GM12878 (cell line): ENCODE measurements at regions not wholly inside any gene's neighbourhood (a gene's known extent, or its start where the extent isn't known, plus 50 kb on each side); places are given as distances from the start of the nearest gene placed in this dataset.

ENCODE experiments used
- CEBPB ChIP-seq, 2 experiments: fragments of 150-350 bp in 1 of 2; IDR thresholded peaks; 2 replicates each; pipeline ENCODE4 v1.6.1; 2012 to 2014; ENCODE audit warnings: low read depth in 2 of 2, low read length in 2 of 2, borderline replicate concordance in 1 of 2, inconsistent platforms in 1 of 2
- CREB1 ChIP-seq: IDR thresholded peaks from 2 replicates; pipeline ENCODE4 v1.6.1; 2012; ENCODE audit warnings: low read depth, mild to moderate bottlenecking, inconsistent platforms
- EP300 ChIP-seq, 2 experiments: fragments of 150-350 bp in 1 of 2; IDR thresholded peaks; 2 replicates each; pipeline ENCODE4 v1.6.1; 2011 to 2012; ENCODE audit warnings: low read depth in 2 of 2, low read length in 2 of 2, borderline replicate concordance in 1 of 2, improper control_type of control experiment in 1 of 2, inconsistent platforms in 1 of 2; ENCODE audit not compliant: control insufficient read depth in 1 of 2
- EZH2 ChIP-seq: IDR thresholded peaks from 2 replicates; pipeline ENCODE4 v1.6.1; 2012; ENCODE audit warnings: low read depth, mild to moderate bottlenecking, control low read depth, inconsistent platforms, low read length, borderline replicate concordance; ENCODE audit not compliant: control insufficient read depth
- JUND ChIP-seq: IDR thresholded peaks from 2 replicates; pipeline ENCODE4 v1.6.1; 2012; ENCODE audit warnings: low read depth, mild to moderate bottlenecking, low read length, improper control_type of control experiment, moderate library complexity
- MTA3 ChIP-seq: IDR thresholded peaks from 2 replicates; pipeline ENCODE4 v1.6.1; 2012; ENCODE audit warnings: low read length, inconsistent platforms, borderline replicate concordance
- NR2F1 ChIP-seq: fragments of 450-650 bp; conservative IDR thresholded peaks from 2 replicates; pipeline ENCODE4 v1.6.1; 2017; ENCODE audit warnings: mild to moderate bottlenecking
- RAD21 ChIP-seq: IDR thresholded peaks from 2 replicates; pipeline ENCODE4 v1.6.1; 2011; ENCODE audit warnings: mild to moderate bottlenecking, low read depth, low read length, moderate library complexity; ENCODE audit not compliant: insufficient read depth
- RBBP5 ChIP-seq: fragments of 200-600 bp; sonication (generic); conservative IDR thresholded peaks from 2 replicates; pipeline ENCODE4 v1.6.1; 2016
- SRF ChIP-seq, 2 experiments: IDR thresholded peaks; 2 replicates each; pipeline ENCODE4 v1.6.1; 2011; ENCODE audit warnings: low read depth in 2 of 2, low read length in 2 of 2, mild to moderate bottlenecking in 1 of 2, moderate library complexity in 1 of 2
- TCF7 ChIP-seq: IDR thresholded peaks from 2 replicates; pipeline ENCODE4 v1.6.1; 2014; ENCODE audit warnings: antibody characterized with exemption, borderline replicate concordance
- TF ChIP-seq, protein P1 (sequence below), 3 experiments: IDR thresholded peaks in 2 of 3; conservative IDR thresholded peaks in 1 of 3; 2 replicates each; pipeline ENCODE4 v1.5.1; 2011; ENCODE audit warnings: low read depth in 3 of 3, low read length in 3 of 3, mild to moderate bottlenecking in 3 of 3, control low read depth in 2 of 3, moderate library complexity in 2 of 3, inconsistent platforms in 1 of 3, mixed read lengths in 1 of 3; ENCODE audit not compliant: control insufficient read depth in 2 of 3, insufficient read depth in 1 of 3; ENCODE audit errors: extremely low read depth in 1 of 3

- TF ChIP-seq, protein P1, sequence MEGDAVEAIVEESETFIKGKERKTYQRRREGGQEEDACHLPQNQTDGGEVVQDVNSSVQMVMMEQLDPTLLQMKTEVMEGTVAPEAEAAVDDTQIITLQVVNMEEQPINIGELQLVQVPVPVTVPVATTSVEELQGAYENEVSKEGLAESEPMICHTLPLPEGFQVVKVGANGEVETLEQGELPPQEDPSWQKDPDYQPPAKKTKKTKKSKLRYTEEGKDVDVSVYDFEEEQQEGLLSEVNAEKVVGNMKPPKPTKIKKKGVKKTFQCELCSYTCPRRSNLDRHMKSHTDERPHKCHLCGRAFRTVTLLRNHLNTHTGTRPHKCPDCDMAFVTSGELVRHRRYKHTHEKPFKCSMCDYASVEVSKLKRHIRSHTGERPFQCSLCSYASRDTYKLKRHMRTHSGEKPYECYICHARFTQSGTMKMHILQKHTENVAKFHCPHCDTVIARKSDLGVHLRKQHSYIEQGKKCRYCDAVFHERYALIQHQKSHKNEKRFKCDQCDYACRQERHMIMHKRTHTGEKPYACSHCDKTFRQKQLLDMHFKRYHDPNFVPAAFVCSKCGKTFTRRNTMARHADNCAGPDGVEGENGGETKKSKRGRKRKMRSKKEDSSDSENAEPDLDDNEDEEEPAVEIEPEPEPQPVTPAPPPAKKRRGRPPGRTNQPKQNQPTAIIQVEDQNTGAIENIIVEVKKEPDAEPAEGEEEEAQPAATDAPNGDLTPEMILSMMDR (IDR thresholded peaks at IDR 0.05 in 2 of 3, conservative IDR thresholded peaks at IDR 0.05 in 1 of 3; ENCODE audit: control insufficient read depth in 2 of 3, extremely low read depth in 1 of 3, insufficient read depth in 1 of 3, low read depth in 3 of 3, low read length in 3 of 3) = no peak
- TF ChIP-seq RAD21 = no peak
- TF ChIP-seq EP300 (IDR thresholded peaks at IDR 0.05; ENCODE audit: borderline replicate concordance in 1 of 2, control insufficient read depth in 1 of 2, low read depth in 2 of 2, low read length in 2 of 2) = no peak
- no peak for TF ChIP-seq TCF7
- no peak for TF ChIP-seq RBBP5
- no peak for TF ChIP-seq CEBPB (IDR thresholded peaks at IDR 0.05; ENCODE audit: borderline replicate concordance in 1 of 2, low read depth in 2 of 2, low read length in 2 of 2)
- TF ChIP-seq CREB1 = no peak
- no peak for TF ChIP-seq EZH2
- TF ChIP-seq JUND = no peak
- no peak for TF ChIP-seq SRF (IDR thresholded peaks at IDR 0.05; ENCODE audit: low read depth in 2 of 2, low read length in 2 of 2)
- no peak for TF ChIP-seq NR2F1
- TF ChIP-seq MTA3 = no peak
Observed at GRCh38 chr7:16365177-16365576, 56.2 kb downstream of the CRPPA start.
